ENCODE measurements at regions not wholly inside any gene's neighbourhood (a gene's known extent, or its start where the extent isn't known, plus 50 kb on each side); places are given as distances from the start of the nearest gene placed in this dataset.
A peak's percentile ranks its signal among the peaks of the same experiment; 100 is the strongest.

GRCh38 chr1:216820345-216820744 is 97.1 kb upstream of the ESRRG start:
- 44 to 46% methylated on average over 3 of the region's 3 CpGs for WGBS, 2 donors

GRCh38 chr1:216818284-216818683 is 95.1 kb upstream of the ESRRG start:
- Histone ChIP-seq H3K9me3 (no peaks in the 10 kb centered on the region), H3K4me1 (peaks cover 0 to 6% (median 2%) of the 10 kb centered on the region in 4 donors)

More at GRCh38 chr1:216820345-216820744, 97.1 kb upstream of the ESRRG start:
- TF ChIP-seq EP300 (IDR thresholded peaks at IDR 0.05) (no peak), POLR2A (IDR thresholded peaks at IDR 0.05) (no peak), CTCF (IDR thresholded peaks at IDR 0.05) (no peak), POLR2AphosphoS5 (IDR thresholded peaks at IDR 0.05) (no peak)
- Histone ChIP-seq H3K27me3 (no peaks in the 10 kb centered on the region), H3K9me3 (no peaks in the 10 kb centered on the region), H3K36me3 (no peaks in the 10 kb centered on the region), H3K27ac (no peak overlapping the region), H3K4me1 (peaks cover 0 to 6% (median 2%) of the 10 kb centered on the region in 4 donors), H3K4me3 (no peak overlapping the region)
- peak in 1 of 2 donors; percentile 31 for DNase-seq
- no peak for ATAC-seq (ENCODE audit: low FRiP score in 2 of 2)

GRCh38 chr1:216815260-216816131 is 92.3 kb upstream of the ESRRG start:
- H3K36me3 ChIP-seq = no peaks in the 10 kb centered on the region
- no peak for TF ChIP-seq CTCF (IDR thresholded peaks at IDR 0.05)
- TF ChIP-seq EP300 (IDR thresholded peaks at IDR 0.05) = no peak
- no peak for TF ChIP-seq POLR2AphosphoS5 (IDR thresholded peaks at IDR 0.05)
- TF ChIP-seq POLR2A (IDR thresholded peaks at IDR 0.05) = no peak
- WGBS, 2 donors = 59 to 70% methylated on average over 11 of the region's 11 CpGs
- H3K9me3 ChIP-seq = no peaks in the 10 kb centered on the region
- DNase-seq = peak in 1 of 2 donors; percentile 8
- no peak for ATAC-seq (ENCODE audit: low FRiP score in 2 of 2)
- no peaks in the 10 kb centered on the region for H3K4me1 ChIP-seq
- no peak overlapping the region for H3K27ac ChIP-seq
- H3K4me3 ChIP-seq = no peak overlapping the region
- no peaks in the 10 kb centered on the region for H3K27me3 ChIP-seq

More at GRCh38 chr1:216818284-216818683, 95.1 kb upstream of the ESRRG start:
- H3K36me3 ChIP-seq = no peaks in the 10 kb centered on the region
- TF ChIP-seq EP300 (IDR thresholded peaks at IDR 0.05) (no peak), POLR2AphosphoS5 (IDR thresholded peaks at IDR 0.05) (no peak), CTCF (IDR thresholded peaks at IDR 0.05) (no peak), POLR2A (IDR thresholded peaks at IDR 0.05) (no peak)
- no peaks in the 10 kb centered on the region for H3K27me3 ChIP-seq
- WGBS, 2 donors = 50 to 73% methylated on average over 1 of the region's 1 CpG
- no peak overlapping the region for H3K4me3 ChIP-seq
- no peak for ATAC-seq (ENCODE audit: low FRiP score in 2 of 2)
- H3K27ac ChIP-seq = no peak overlapping the region
- DNase-seq = no peak

GRCh38 chr1:216814576-216815259 is 91.5 kb upstream of the ESRRG start:
- DNase-seq = no peak
- 71 to 83% methylated on average over 6 of the region's 6 CpGs for WGBS, 2 donors

More at GRCh38 chr1:216814576-216815259, 91.5 kb upstream of the ESRRG start:
- TF ChIP-seq POLR2AphosphoS5 (IDR thresholded peaks at IDR 0.05) (no peak), EP300 (IDR thresholded peaks at IDR 0.05) (no peak), CTCF (IDR thresholded peaks at IDR 0.05) (no peak), POLR2A (IDR thresholded peaks at IDR 0.05) (no peak)
- Histone ChIP-seq H3K4me3 (no peak overlapping the region), H3K9me3 (no peaks in the 10 kb centered on the region), H3K4me1 (no peaks in the 10 kb centered on the region), H3K36me3 (no peaks in the 10 kb centered on the region), H3K27ac (no peak overlapping the region), H3K27me3 (no peaks in the 10 kb centered on the region)
- ATAC-seq (ENCODE audit: low FRiP score in 2 of 2) = no peak
